DOHH2 (cell line): ENCODE measurements at regions not wholly inside any gene's neighbourhood (a gene's known extent, or its start where the extent isn't known, plus 50 kb on each side); places are given as distances from the start of the nearest gene placed in this dataset.

Experiments
- H3F3A ChIP-seq: fragments of 200-600 bp; sonication (generic), shearing (Covaris generic); 2 replicates; pipeline ENCODE4 v1.6.0; 2016; ENCODE audit warnings: antibody characterized with exemption, mild to moderate bottlenecking; ENCODE audit not compliant: control insufficient read depth, insufficient read depth
- H3K27ac ChIP-seq: fragments of 200-600 bp; sonication (generic); 2 replicates; pipeline ENCODE4 v1.5.1; 2014; ENCODE audit warnings: low read depth, mild to moderate bottlenecking, low read length, moderate library complexity
- H3K27me3 ChIP-seq: fragments of 200-600 bp; sonication (generic); 2 replicates; pipeline ENCODE4 v1.6.1; 2014; ENCODE audit warnings: mild to moderate bottlenecking, low read length, mixed read lengths; ENCODE audit not compliant: control insufficient read depth
- H3K36me3 ChIP-seq: fragments of 200-600 bp; sonication (generic); 2 replicates; pipeline ENCODE4 v1.6.1; 2014; ENCODE audit warnings: mild to moderate bottlenecking, low read length, moderate library complexity, mixed read lengths; ENCODE audit not compliant: control insufficient read depth
- H3K4me1 ChIP-seq: fragments of 200-600 bp; sonication (generic); 2 replicates; pipeline ENCODE4 v1.6.1; 2014; ENCODE audit warnings: mild to moderate bottlenecking, low read length, mixed read lengths; ENCODE audit not compliant: control insufficient read depth
- H3K4me2 ChIP-seq: fragments of 200-600 bp; sonication (generic); 2 replicates; pipeline ENCODE4 v1.6.0; 2014; ENCODE audit warnings: mild to moderate bottlenecking, low read length, moderate library complexity
- H3K4me3 ChIP-seq: fragments of 200-600 bp; sonication (generic); 2 replicates; pipeline ENCODE4 v1.5.1; 2014; ENCODE audit warnings: mild to moderate bottlenecking, low read length, mixed read lengths
- H3K79me2 ChIP-seq: fragments of 200-600 bp; sonication (generic); 2 replicates; pipeline ENCODE4 v1.6.1; 2014; ENCODE audit warnings: mild to moderate bottlenecking, low read length, mixed read lengths; ENCODE audit not compliant: control insufficient read depth
- H3K9me2 ChIP-seq: fragments of 200-600 bp; sonication (generic); replicated peaks from 2 replicates; pipeline ENCODE4 v1.6.1; 2014; ENCODE audit warnings: mild to moderate bottlenecking, low read length, mixed read lengths; ENCODE audit not compliant: control insufficient read depth
- H3K9me3 ChIP-seq: fragments of 200-600 bp; sonication (generic); 2 replicates; pipeline ENCODE4 v1.6.1; 2014; ENCODE audit warnings: antibody characterized with exemption, low read length, mixed read lengths; ENCODE audit not compliant: control insufficient read depth, insufficient read depth
- H4K20me1 ChIP-seq: fragments of 200-600 bp; sonication (generic); 2 replicates; pipeline ENCODE4 v1.6.0; 2014; ENCODE audit warnings: low read depth, mild to moderate bottlenecking, antibody characterized with exemption, low read length, moderate library complexity; ENCODE audit not compliant: control insufficient read depth, insufficient read depth
- CTCF ChIP-seq: fragments of 200-600 bp; sonication (generic); IDR thresholded peaks from one replicate; pipeline ENCODE4 v1.5.1; 2014; ENCODE audit warnings: antibody characterized with exemption, mild to moderate bottlenecking, low read depth, low read length; ENCODE audit not compliant: poor library complexity, severe bottlenecking
- EZH2phosphoT487 ChIP-seq: fragments of 200-600 bp; sonication (generic); IDR thresholded peaks from 2 replicates; pipeline ENCODE4 v1.6.1; 2017; ENCODE audit warnings: borderline replicate concordance, mild to moderate bottlenecking, antibody characterized with exemption, low read length, moderate library complexity, mixed read lengths

DNA sequence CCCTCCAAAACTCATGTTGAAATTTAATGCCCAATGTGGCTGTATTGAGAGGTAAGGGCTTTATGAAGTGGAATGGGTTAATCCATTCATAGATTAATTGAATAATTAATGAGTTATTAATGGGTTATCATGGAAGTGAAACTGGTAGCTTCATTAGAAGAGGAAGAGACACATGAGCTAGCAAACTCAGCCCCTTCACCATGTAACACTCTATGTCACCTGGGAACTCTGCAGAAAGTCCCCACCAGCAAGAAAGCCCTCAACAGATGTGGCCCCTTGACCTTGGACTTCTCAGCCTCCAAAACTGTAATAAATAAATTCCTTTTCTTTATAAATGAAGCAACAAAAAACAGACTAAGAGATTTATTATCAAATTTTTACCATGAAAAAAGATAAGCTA is 223.5 kb downstream of the KLF12 start:
- no peak overlapping the region for H3K4me2 ChIP-seq
- H3K9me3 ChIP-seq, result no peaks in the 10 kb centered on the region
- H3K27ac ChIP-seq, result no peak overlapping the region
- no peak overlapping the region for H3K4me3 ChIP-seq
- no peaks in the 10 kb centered on the region for H3F3A ChIP-seq
- no peaks in the 10 kb centered on the region for H3K9me2 ChIP-seq
- peaks cover 27% of the 10 kb centered on the region for H3K4me1 ChIP-seq
- no peaks in the 10 kb centered on the region for H3K27me3 ChIP-seq
- H3K79me2 ChIP-seq, result no peaks in the 10 kb centered on the region
- no peaks in the 10 kb centered on the region for H4K20me1 ChIP-seq
- H3K36me3 ChIP-seq, result no peaks in the 10 kb centered on the region
- TF ChIP-seq EZH2phosphoT487, result no peak
- no peak for TF ChIP-seq CTCF

- Histone ChIP-seq H3K79me2 (no peaks in the 10 kb centered on the region), H3K9me3 (no peaks in the 10 kb centered on the region), H3K27me3 (no peaks in the 10 kb centered on the region), H3K36me3 (no peaks in the 10 kb centered on the region), H3K4me2 (no peak overlapping the region), H3K4me1 (peaks cover 13% of the 10 kb centered on the region), H3K4me3 (no peak overlapping the region), H3K27ac (no peak overlapping the region), H3F3A (no peaks in the 10 kb centered on the region), H3K9me2 (no peaks in the 10 kb centered on the region), H4K20me1 (no peaks in the 10 kb centered on the region)
- no peak for TF ChIP-seq CTCF
- TF ChIP-seq EZH2phosphoT487, result no peak
Measured at GRCh38 chr13:73908809-73909208, 225.4 kb downstream of the KLF12 start.

DNA sequence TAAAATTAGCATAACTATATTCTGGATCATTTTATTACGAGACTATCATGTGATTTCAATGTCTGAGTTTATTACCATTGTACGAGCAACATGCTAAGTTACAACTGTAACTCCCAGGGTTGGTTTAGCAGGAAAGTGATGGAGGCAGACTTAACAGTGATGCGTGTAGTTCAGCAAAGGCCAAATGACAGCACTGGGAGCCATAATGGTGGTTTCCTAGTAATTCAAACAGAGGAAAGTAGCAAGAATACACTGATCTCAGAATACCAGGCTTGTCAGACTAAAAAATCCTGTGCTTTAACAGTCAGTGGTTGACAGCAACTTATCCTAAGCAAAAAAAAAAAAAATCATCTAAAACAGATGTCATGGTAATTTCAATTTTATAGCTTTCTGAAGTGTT is 229.6 kb downstream of the KLF12 start:
- Histone ChIP-seq H3K9me2 (no peaks in the 10 kb centered on the region), H3K4me2 (no peak overlapping the region), H3K27ac (no peak overlapping the region), H3K4me1 (peaks cover 15% of the 10 kb centered on the region), H3F3A (no peaks in the 10 kb centered on the region), H3K27me3 (no peaks in the 10 kb centered on the region), H4K20me1 (no peaks in the 10 kb centered on the region), H3K9me3 (no peaks in the 10 kb centered on the region), H3K79me2 (no peaks in the 10 kb centered on the region), H3K36me3 (0 out of 2 replicates have a peak, but pooled peaks cover 4% of the 10 kb centered on the region), H3K4me3 (no peak overlapping the region)
- TF ChIP-seq EZH2phosphoT487 (no peak), CTCF (no peak)

DNA sequence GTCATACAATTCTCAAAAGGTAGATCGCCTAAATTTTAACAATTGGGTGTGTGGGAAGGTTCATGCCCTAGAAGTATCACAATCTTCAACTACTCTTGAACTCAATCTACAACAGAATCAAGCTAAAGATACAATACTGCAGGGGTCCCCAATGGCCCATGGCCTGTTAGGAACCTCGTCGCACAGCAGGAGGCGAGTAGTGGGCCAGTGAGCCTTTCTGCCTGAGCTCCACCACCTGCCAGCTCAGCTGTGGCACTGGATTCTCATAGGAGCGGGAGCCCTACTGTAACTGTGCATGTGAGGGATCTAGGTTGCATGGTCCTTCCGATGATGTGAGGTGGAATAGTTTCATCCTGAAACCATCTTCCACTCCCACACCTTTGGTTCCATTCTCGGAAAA is 230.6 kb downstream of the KLF12 start:
- Histone ChIP-seq H3K27ac (no peak overlapping the region), H3K79me2 (no peaks in the 10 kb centered on the region), H3K36me3 (0 out of 2 replicates have a peak, but pooled peaks cover 4% of the 10 kb centered on the region), H3K4me3 (no peak overlapping the region), H3K4me1 (peaks cover 23% of the 10 kb centered on the region), H3F3A (no peaks in the 10 kb centered on the region), H3K9me3 (no peaks in the 10 kb centered on the region), H3K9me2 (no peaks in the 10 kb centered on the region), H4K20me1 (no peaks in the 10 kb centered on the region), H3K4me2 (no peak overlapping the region), H3K27me3 (no peaks in the 10 kb centered on the region)
- TF ChIP-seq EZH2phosphoT487 (no peak), CTCF (no peak)
